GM12801 (cell line): ENCODE measurements at regions not wholly inside any gene's neighbourhood (a gene's known extent, or its start where the extent isn't known, plus 50 kb on each side); places are given as distances from the start of the nearest gene placed in this dataset.

Experiments
- CTCF ChIP-seq: IDR thresholded peaks from one replicate; pipeline ENCODE4 v1.5.1; 2011; ENCODE audit warnings: control low read depth; ENCODE audit not compliant: insufficient read length; ENCODE audit errors: extremely low read depth

- TF ChIP-seq CTCF, result no peak
Measured at GRCh38 chr12:127886827-127887226, 380.1 kb upstream of the TMEM132C start.

- no peak for TF ChIP-seq CTCF
Measured at GRCh38 chr12:127888943-127889719, 377.8 kb upstream of the TMEM132C start.

GRCh38 chr12:127893895-127894609, 372.9 kb upstream of the TMEM132C start:
- TF ChIP-seq CTCF, result no peak

GRCh38 chr12:127896661-127897060, 370.3 kb upstream of the TMEM132C start:
- TF ChIP-seq CTCF, result no peak

- no peak for TF ChIP-seq CTCF
Measured at GRCh38 chr12:127898616-127899015, 368.4 kb upstream of the TMEM132C start.

GRCh38 chr12:127899971-127900370, 367.0 kb upstream of the TMEM132C start:
- TF ChIP-seq CTCF, result no peak

GRCh38 chr12:127900386-127900785, 366.6 kb upstream of the TMEM132C start:
- TF ChIP-seq CTCF, result no peak
